ENCODE measurements at regions not wholly inside any gene's neighbourhood (a gene's known extent, or its start where the extent isn't known, plus 50 kb on each side); places are given as distances from the start of the nearest gene placed in this dataset.
"Not testable (repeated sequence)": the region's sequence is repeated elsewhere in the genome, so short reads cannot be mapped to it uniquely, and the experiment has no call there.

GRCh38 chr12:93081810-93082165 is 152.7 kb upstream of the EEA1 start:
- no peak for DNase-seq

GRCh38 chr12:93085383-93086287 is 156.5 kb upstream of the EEA1 start:
- DNase-seq: no peak

GRCh38 chr12:93086288-93086727 is 157.2 kb upstream of the EEA1 start:
- no peak for DNase-seq

GRCh38 chr12:93087840-93088610 is 158.9 kb upstream of the EEA1 start:
- no peak for DNase-seq

GRCh38 chr12:93089805-93090569 is 160.9 kb upstream of the EEA1 start:
- no peak for DNase-seq

- no peak for DNase-seq
Measured at GRCh38 chr12:93090731-93091172, 161.7 kb upstream of the EEA1 start.

- peak; percentile 88 for DNase-seq
Measured at GRCh38 chr12:93091886-93092648, 163.0 kb upstream of the EEA1 start.

GRCh38 chr12:93092649-93092945 is 163.5 kb upstream of the EEA1 start:
- DNase-seq: no peak

GRCh38 chr12:93093243-93093642 is 164.1 kb upstream of the EEA1 start:
- no peak for DNase-seq

GRCh38 chr12:93094222-93094621 is 165.1 kb upstream of the EEA1 start:
- not testable (repeated sequence) for DNase-seq

GRCh38 chr12:93094988-93095737 is 166.1 kb upstream of the EEA1 start:
- no peak for DNase-seq

GRCh38 chr12:93097417-93097816 is 168.3 kb upstream of the EEA1 start:
- no peak for DNase-seq

GRCh38 chr12:93098077-93098476 is 169.0 kb upstream of the EEA1 start:
- DNase-seq: peak; percentile 43

- no peak for DNase-seq
Measured at GRCh38 chr12:93099792-93100191, 170.7 kb upstream of the EEA1 start.

GRCh38 chr12:93100610-93101009 is 171.5 kb upstream of the EEA1 start:
- DNase-seq: no peak

GRCh38 chr12:93101367-93101766 is 172.3 kb upstream of the EEA1 start:
- no peak for DNase-seq

- DNase-seq: no peak
Measured at GRCh38 chr12:93102312-93102711, 173.2 kb upstream of the EEA1 start.

- DNase-seq: no peak
Measured at GRCh38 chr12:93102744-93103143, 173.6 kb upstream of the EEA1 start.

- DNase-seq: no peak
Measured at GRCh38 chr12:93103154-93103553, 174.1 kb upstream of the EEA1 start.

GRCh38 chr12:93104535-93104934 is 175.4 kb upstream of the EEA1 start:
- DNase-seq: no peak

- DNase-seq: no peak
Measured at GRCh38 chr12:93106910-93107309, 177.8 kb upstream of the EEA1 start.
